Stimulated activated CD8-positive, alpha-beta memory T cell treated with anti-CD3 and anti-CD28 coated beads, Interleukin-7, amount 100 ng/mL, for 4 hours (primary cell): ENCODE measurements at regions not wholly inside any gene's neighbourhood (a gene's known extent, or its start where the extent isn't known, plus 50 kb on each side); places are given as distances from the start of the nearest gene placed in this dataset.

Source experiments
- DNase-seq, 2 donors: peaks; one replicate each; pipeline ENCODE4 v3.0.0-alpha.2; 2020; ENCODE audit warnings: low read depth in 2 of 2

GRCh38 chr13:84455143-84455905 lies 573.0 kb upstream of the SLITRK1 start:
- no peak for DNase-seq

DNA sequence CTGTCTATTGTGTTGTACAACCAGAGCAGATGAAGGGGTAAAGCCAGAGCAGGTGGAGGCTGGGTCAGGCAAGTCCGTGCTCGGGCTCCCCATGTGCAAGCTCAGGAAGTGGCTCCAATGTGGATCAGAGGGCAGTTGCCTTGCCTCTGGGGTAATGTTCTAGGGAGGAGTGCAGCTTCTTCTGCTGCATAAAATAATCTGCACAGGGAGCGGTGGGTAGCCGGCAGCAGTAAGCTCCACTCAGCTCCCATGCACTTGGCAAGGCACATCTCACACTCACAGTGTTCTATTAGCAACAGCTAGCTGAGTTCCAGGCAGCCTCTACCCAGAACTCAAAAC lies 565.3 kb upstream of the SLITRK1 start:
- DNase-seq, result no peak

GRCh38 chr13:84446972-84447639 lies 564.8 kb upstream of the SLITRK1 start:
- no peak for DNase-seq

- no peak for DNase-seq
These were observed 563.5 kb upstream of the SLITRK1 start for GRCh38 chr13:84445776-84446175.

DNA sequence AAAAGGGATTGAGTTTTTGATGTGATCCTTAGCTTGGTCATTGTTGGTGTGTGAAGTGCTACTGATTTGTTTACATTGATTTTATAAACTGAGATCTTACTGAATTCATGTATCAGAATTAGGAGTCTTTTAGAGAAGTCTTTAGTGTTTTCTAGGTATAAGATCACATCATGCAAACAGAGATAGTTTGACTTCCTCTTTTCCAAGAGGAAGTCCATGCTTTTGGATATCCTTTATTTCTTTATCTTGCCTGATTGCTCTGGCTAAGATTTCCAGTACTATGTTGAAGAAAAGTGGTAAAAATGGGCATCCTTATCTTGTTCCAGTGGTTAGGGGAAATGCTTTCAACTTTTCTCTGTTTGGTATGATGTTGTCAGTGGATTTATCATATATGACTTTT lies 561.2 kb upstream of the SLITRK1 start:
- no peak for DNase-seq

DNA sequence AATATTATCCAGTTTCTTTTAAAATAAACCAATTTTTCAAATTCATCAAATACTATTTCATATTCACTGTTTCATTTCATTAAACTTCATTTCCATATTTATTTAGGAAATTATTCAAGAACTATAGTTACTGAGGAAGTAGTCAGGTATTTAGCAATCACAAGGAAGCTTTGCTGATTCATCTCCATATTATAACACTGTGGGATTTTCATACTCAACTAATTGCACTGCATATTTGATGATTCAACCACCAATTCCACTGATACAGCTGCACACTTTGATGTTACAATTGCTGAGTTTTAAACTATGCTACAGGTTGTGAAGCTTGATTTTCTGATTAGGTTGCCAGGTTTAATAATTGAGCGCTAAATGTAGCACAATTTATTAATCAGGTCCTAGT lies 556.8 kb upstream of the SLITRK1 start:
- no peak for DNase-seq

DNA sequence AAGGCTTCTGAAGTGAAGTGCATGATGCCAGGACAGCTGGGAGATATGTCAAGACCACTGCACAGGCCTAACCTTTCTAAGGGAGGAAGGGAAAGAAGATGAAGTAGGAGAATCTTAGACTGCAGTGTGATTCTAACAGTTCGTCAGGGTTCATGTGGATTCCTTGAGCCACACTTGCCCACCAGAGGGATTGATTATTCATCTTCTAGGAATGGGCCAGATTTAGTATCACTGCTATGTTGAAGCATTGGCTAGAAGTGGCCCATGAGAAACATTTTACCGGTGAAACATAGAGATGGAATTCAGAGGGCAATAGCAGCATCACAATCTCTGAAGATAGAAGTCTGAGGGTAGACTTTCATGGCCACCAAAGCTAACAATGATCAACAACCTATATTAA lies 550.8 kb upstream of the SLITRK1 start:
- DNase-seq, result no peak

DNA sequence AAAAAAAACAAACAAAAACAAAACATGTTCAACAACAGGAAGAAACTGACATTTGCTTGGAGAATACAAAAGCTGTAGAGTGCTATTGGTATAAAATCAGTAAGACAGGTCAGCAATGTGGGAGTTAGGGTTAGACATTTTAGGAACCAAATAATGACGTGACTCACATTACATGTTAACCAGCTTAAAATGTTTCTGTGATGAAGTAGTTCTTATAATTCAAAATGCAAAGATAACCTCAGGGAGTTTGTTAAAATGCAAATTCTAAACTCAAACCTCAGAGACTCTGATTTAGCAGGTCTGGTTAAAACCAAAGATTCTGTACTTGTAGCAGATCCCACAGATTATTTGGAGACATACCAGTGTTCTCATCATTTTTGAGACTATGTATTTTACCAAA lies 549.4 kb upstream of the SLITRK1 start:
- no peak for DNase-seq

- no peak for DNase-seq
These were observed 548.2 kb upstream of the SLITRK1 start for GRCh38 chr13:84430446-84430845.

- DNase-seq, result no peak
These were observed 547.7 kb upstream of the SLITRK1 start for GRCh38 chr13:84430015-84430414.

DNA sequence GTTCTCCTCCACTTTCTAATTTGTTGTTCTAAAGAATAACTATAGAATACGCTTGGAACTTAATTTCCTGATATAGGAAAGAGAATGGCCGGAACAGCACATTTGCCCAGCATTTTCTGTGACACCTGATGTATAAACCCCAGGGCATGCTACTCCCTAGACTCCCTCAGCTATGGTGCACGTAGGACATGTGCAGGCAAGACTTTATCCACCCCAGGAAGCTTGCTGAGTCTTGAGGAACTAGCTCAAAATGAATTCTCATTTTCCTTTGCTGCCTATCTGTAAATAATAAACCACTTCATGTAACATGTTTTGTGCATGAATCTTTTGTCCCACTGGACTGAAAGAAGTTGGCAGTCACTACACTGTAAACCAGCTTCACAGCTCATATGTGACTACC lies 535.8 kb upstream of the SLITRK1 start:
- no peak for DNase-seq

DNA sequence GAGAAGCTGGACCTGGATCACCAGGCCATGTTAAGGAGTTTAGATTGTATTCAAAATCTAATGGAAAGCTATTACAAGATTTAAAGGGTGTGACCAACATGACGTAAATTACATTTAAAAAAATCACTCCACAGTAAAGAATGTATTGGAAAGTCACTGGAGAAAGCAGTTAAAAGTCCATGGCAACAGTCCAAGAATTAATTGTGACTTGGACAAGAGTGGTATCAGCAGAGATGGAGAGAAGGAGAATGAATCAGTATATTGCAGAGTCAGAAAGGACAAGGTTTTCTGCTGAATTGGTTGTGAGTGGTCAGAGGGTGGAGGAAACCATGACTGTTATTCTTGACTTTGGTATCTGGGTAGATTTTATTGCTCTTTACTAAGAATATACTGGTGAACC lies 535.1 kb upstream of the SLITRK1 start:
- DNase-seq, result no peak

- DNase-seq, result no peak
These were observed 530.7 kb upstream of the SLITRK1 start for GRCh38 chr13:84413016-84413415.

DNA sequence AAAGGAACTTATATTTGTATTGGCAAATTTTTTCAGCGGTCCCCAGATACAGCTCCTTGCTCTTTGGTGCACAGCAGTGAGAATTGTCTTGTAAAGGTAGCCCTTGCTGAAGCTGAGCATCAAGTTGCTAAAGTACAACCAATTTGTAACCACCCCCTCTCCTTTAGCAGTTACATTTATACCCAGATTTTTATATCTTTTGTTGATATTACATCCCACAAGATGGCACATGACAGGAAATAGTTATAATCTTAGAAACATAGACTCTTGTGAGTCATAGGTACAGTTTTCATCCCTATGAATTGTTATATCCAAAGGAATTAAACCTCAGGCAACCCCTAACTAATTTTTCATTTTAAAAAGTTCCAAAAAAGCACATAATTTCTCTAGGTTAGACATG lies 523.0 kb upstream of the SLITRK1 start:
- no peak for DNase-seq

DNA sequence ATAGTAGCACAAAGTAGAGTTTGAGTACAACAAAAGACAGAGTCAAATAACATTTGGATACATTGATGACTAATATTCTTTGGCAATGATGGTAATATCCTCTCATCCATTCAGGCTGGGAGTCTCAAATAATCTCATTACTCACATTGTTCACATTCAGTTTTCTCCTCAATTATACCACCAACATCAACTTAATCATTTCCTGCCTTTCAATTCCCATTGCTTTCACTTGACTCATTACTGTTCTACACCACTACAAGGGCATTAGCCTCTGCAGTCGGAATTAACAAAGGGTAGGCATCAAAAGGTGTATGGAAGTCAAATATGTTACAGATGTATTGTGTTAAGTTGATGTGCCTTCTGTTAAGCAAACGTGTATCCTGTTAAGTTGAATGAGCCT lies 518.4 kb upstream of the SLITRK1 start:
- no peak for DNase-seq

DNA sequence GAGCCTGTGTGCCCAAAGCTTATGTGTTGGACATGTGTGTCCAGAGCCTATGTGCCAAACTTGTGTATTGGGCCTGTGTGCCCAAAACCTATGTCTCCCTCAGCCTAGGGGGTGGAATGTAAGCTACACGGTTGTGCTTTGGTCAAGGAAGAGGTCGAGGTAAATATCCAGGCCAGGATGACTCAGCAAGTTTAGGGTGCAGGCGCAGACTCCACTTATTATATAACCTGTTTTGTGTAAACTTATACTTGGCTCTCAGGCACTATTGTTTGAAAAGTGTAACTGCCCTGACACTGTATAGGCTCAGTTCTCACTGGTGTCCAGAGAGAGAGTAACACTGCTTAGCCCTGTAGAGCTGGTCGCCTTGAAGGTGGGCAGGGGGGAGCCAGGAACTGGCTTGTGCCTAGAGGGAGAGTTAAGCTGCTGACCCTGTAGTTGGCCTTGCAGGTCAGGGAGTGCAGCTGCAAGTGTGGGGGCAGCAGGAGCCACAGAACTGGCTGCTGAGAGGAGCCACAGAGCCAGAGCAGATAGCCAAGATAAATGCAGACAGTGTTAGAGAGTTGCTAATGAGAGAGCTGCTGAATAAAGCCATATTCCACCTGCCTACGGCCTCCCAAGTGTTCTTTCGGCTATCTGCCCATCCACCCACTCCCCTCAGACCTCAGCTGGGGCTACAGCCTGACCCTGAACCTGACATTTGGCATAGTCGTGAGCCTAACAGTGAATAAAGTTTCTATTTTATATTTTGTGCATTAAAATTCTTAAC lies 517.2 kb upstream of the SLITRK1 start:
- no peak for DNase-seq

DNA sequence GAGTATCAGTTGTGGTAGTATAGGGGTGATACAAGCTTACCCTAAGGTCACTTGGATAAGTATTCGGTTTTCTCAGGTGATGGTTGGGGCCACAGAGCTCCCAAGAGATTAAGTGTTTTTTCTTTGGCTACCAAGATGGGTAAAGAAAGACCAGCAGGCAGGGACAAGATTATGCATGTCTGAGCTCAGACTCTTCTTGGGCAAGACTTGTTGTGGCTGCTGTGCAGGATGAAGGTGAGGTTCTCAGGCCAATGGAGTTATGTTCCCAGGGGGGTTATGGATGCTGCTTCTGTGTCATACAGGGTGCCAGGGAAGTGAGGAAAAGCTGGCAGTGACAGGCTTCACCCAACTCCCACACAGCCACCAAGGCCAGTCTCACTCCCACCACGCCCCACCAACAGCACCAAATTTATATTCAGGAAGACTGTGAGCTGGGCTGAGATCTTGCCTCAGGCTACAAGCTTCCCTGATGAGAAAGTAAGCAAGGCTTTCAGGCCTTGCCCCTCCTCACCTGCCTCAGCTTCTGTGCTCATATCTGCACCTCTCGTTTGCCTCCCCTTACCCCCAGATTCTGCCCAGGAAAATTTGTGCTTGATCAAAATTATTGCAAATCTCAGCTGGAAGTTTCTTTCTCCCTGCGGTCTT lies 511.8 kb upstream of the SLITRK1 start:
- DNase-seq, result no peak

- no peak for DNase-seq
These were observed 498.6 kb upstream of the SLITRK1 start for GRCh38 chr13:84380866-84381265.

- DNase-seq, result no peak
These were observed 494.8 kb upstream of the SLITRK1 start for GRCh38 chr13:84377106-84377505.

GRCh38 chr13:84366506-84366905 lies 484.2 kb upstream of the SLITRK1 start:
- DNase-seq, result no peak

- no peak for DNase-seq
These were observed 480.5 kb upstream of the SLITRK1 start for GRCh38 chr13:84362777-84363176.

GRCh38 chr13:84360822-84361221 lies 478.5 kb upstream of the SLITRK1 start:
- no peak for DNase-seq

GRCh38 chr13:84358601-84359000 lies 476.3 kb upstream of the SLITRK1 start:
- DNase-seq, result no peak
